H9 (cell line): ENCODE measurements at regions not wholly inside any gene's neighbourhood (a gene's known extent, or its start where the extent isn't known, plus 50 kb on each side); places are given as distances from the start of the nearest gene placed in this dataset.

ENCODE experiments used
- DNase-seq: peaks from one replicate; pipeline ENCODE4 v3.0.0-alpha.2; 2017
- H2AFZ ChIP-seq: one replicate; pipeline ENCODE4 v1.6.1; 2013; ENCODE audit warnings: mild to moderate bottlenecking, low read length, control low read depth, moderate library complexity
- H2AK5ac ChIP-seq: 2 replicates; pipeline ENCODE4 v1.6.1; 2013; ENCODE audit warnings: low read length, control low read depth, mixed read lengths; ENCODE audit not compliant: insufficient read length
- H2BK120ac ChIP-seq: one replicate; pipeline ENCODE4 v1.6.1; 2013; ENCODE audit warnings: low read depth, mild to moderate bottlenecking, low read length, control low read depth, inconsistent platforms; ENCODE audit not compliant: poor library complexity, severe bottlenecking
- H2BK12ac ChIP-seq: 2 replicates; pipeline ENCODE4 v1.6.1; 2013; ENCODE audit warnings: low read length, control low read depth, mixed read lengths, low read depth; ENCODE audit not compliant: insufficient read length
- H2BK15ac ChIP-seq: 2 replicates; pipeline ENCODE4 v1.6.1; 2013; ENCODE audit warnings: low read depth, low read length, control low read depth
- H2BK20ac ChIP-seq: one replicate; pipeline ENCODE4 v1.6.1; 2013; ENCODE audit warnings: low read depth, mild to moderate bottlenecking, low read length, control low read depth, inconsistent platforms; ENCODE audit not compliant: poor library complexity, severe bottlenecking
- H2BK5ac ChIP-seq: 2 replicates; pipeline ENCODE4 v1.6.1; 2013; ENCODE audit warnings: low read length, control low read depth, mixed read lengths; ENCODE audit not compliant: insufficient read length
- H3K14ac ChIP-seq: 2 replicates; pipeline ENCODE4 v1.6.1; 2013; ENCODE audit warnings: low read length, control low read depth; ENCODE audit not compliant: insufficient read depth
- H3K18ac ChIP-seq: 2 replicates; pipeline ENCODE4 v1.6.1; 2013; ENCODE audit warnings: low read depth, mild to moderate bottlenecking, mixed read lengths, low read length, control low read depth; ENCODE audit not compliant: insufficient read length
- H3K23ac ChIP-seq: 2 replicates; pipeline ENCODE4 v1.6.1; 2013; ENCODE audit warnings: low read length, control low read depth, mixed read lengths, low read depth; ENCODE audit not compliant: insufficient read length
- H3K23me2 ChIP-seq: 2 replicates; pipeline ENCODE4 v1.6.1; 2013; ENCODE audit warnings: low read depth, mild to moderate bottlenecking, mixed read lengths, low read length, control low read depth; ENCODE audit not compliant: insufficient read length, poor library complexity, severe bottlenecking
- H3K27ac ChIP-seq: 2 replicates; pipeline ENCODE4 v1.5.1; 2013; ENCODE audit warnings: low read length, control low read depth, mixed read lengths, low read depth; ENCODE audit not compliant: insufficient read length
- H3K27me3 ChIP-seq: 2 replicates; pipeline ENCODE4 v1.6.1; 2013; ENCODE audit warnings: low read length, control low read depth, inconsistent platforms; ENCODE audit not compliant: insufficient read depth
- H3K4ac ChIP-seq: 2 replicates; pipeline ENCODE4 v1.6.1; 2013; ENCODE audit warnings: low read depth, mild to moderate bottlenecking, control low read depth, inconsistent platforms, low read length, moderate library complexity
- H3K4me1 ChIP-seq: 2 replicates; pipeline ENCODE4 v1.6.1; 2013; ENCODE audit warnings: low read length, control low read depth, inconsistent platforms; ENCODE audit not compliant: insufficient read depth
- H3K4me2 ChIP-seq: 2 replicates; pipeline ENCODE4 v1.6.1; 2013; ENCODE audit warnings: low read length, control low read depth, mixed read lengths; ENCODE audit not compliant: insufficient read length, insufficient read depth
- H3K56ac ChIP-seq: 2 replicates; pipeline ENCODE4 v1.6.1; 2013; ENCODE audit warnings: low read depth, mild to moderate bottlenecking, mixed read lengths, low read length, control low read depth; ENCODE audit not compliant: insufficient read length
- H3K79me1 ChIP-seq: 2 replicates; pipeline ENCODE4 v1.6.1; 2013; ENCODE audit warnings: low read depth, mild to moderate bottlenecking, moderate library complexity, low read length, control low read depth, inconsistent platforms; ENCODE audit not compliant: insufficient read depth, poor library complexity, severe bottlenecking
- H3K79me2 ChIP-seq: 2 replicates; pipeline ENCODE4 v1.6.1; 2013; ENCODE audit warnings: low read length, control low read depth, inconsistent platforms; ENCODE audit not compliant: insufficient read depth
- H3K9ac ChIP-seq: 2 replicates; pipeline ENCODE4 v1.6.1; 2013; ENCODE audit warnings: low read length, control low read depth, mixed read lengths; ENCODE audit not compliant: insufficient read length; ENCODE audit errors: extremely low read depth
- H3K9me3 ChIP-seq: one replicate; pipeline ENCODE4 v1.6.1; 2013; ENCODE audit warnings: low read depth, low read length, inconsistent platforms; ENCODE audit not compliant: control insufficient read depth
- H3T11ph ChIP-seq: one replicate; pipeline ENCODE4 v1.6.1; 2013; ENCODE audit warnings: mild to moderate bottlenecking, low read length, control low read depth, inconsistent platforms
- H4K20me1 ChIP-seq: one replicate; pipeline ENCODE4 v1.6.1; 2013; ENCODE audit not compliant: control insufficient read depth, insufficient read length, insufficient read depth
- H4K5ac ChIP-seq: 2 replicates; pipeline ENCODE4 v1.6.1; 2013; ENCODE audit warnings: low read depth, mild to moderate bottlenecking, mixed read lengths, low read length, control low read depth; ENCODE audit not compliant: insufficient read length
- H4K8ac ChIP-seq: replicated peaks from 2 replicates; pipeline ENCODE4 v1.6.1; 2013; ENCODE audit warnings: low read length, control low read depth, mixed read lengths, low read depth; ENCODE audit not compliant: insufficient read length
- H4K91ac ChIP-seq: 2 replicates; pipeline ENCODE4 v1.6.1; 2013; ENCODE audit warnings: low read depth, mild to moderate bottlenecking, moderate library complexity, mixed read lengths, low read length, control low read depth; ENCODE audit not compliant: insufficient read length
- H3K27ac Mint-ChIP-seq, 3 experiments: 2 replicates in 2 of 3; 3 replicates in 1 of 3; pipeline ENCODE4 v1.8.0; 2020 to 2021; ENCODE audit warnings: mixed read lengths in 3 of 3, mild to moderate bottlenecking in 1 of 3, moderate library complexity in 1 of 3
- H3K27me3 Mint-ChIP-seq: 2 replicates; pipeline ENCODE4 v1.8.0; 2021; ENCODE audit warnings: low read depth, mild to moderate bottlenecking, moderate library complexity, mixed read lengths
- H3K36me3 Mint-ChIP-seq, 3 experiments: 2 replicates in 2 of 3; 3 replicates in 1 of 3; pipeline ENCODE4 v1.8.0; 2020 to 2021; ENCODE audit warnings: low read depth in 3 of 3, mixed read lengths in 3 of 3; ENCODE audit not compliant: insufficient read depth in 1 of 3
- H3K4me1 Mint-ChIP-seq, 2 experiments: 2 replicates each; pipeline ENCODE4 v1.8.0; 2020; ENCODE audit warnings: mixed read lengths in 2 of 2
- H3K4me3 Mint-ChIP-seq, 2 experiments: 2 replicates in 1 of 2; 3 replicates in 1 of 2; pipeline ENCODE4 v1.8.0; 2020 to 2021; ENCODE audit warnings: mild to moderate bottlenecking in 2 of 2, mixed read lengths in 2 of 2, moderate library complexity in 1 of 2
- H3K9me3 Mint-ChIP-seq, 2 experiments: 2 replicates in 1 of 2; 3 replicates in 1 of 2; pipeline ENCODE4 v1.8.0; 2020; ENCODE audit warnings: mild to moderate bottlenecking in 2 of 2, mixed read lengths in 2 of 2, moderate library complexity in 1 of 2
- CTCF ChIP-seq: fragments of 200-600 bp; sonication (generic); conservative IDR thresholded peaks from 3 replicates; pipeline ENCODE4 v1.8.0; 2021; ENCODE audit warnings: antibody characterized with exemption, mild to moderate bottlenecking
- WGBS: extraction: QIAGEN DNeasy Blood & Tissue Kit; methylation state at CpG from one replicate; pipeline ENCODE4 v1.1.7; 2013; ENCODE audit warnings: missing lambda C conversion rate, low lambda C conversion rate, mixed read lengths; ENCODE audit not compliant: insufficient read length; ENCODE audit errors: extremely low coverage; 5-methylcytosine and 5-hydroxymethylcytosine counted together

- peak; percentile 41; the same call in 2 of the 3 replicates for TF ChIP-seq CTCF
- H3K9me3 ChIP-seq = no peaks in the 10 kb centered on the region
- H4K20me1 ChIP-seq = no peaks in the 10 kb centered on the region
- no peaks in the 10 kb centered on the region for H3K23me2 ChIP-seq
- H3K4me1 ChIP-seq = no peaks in the 10 kb centered on the region
- no peak overlapping the region; a peak in 1 of 7 replicates for H3K27ac Mint-ChIP-seq
- H3T11ph ChIP-seq = no peak overlapping the region
- DNase-seq = no peak
- H3K27me3 ChIP-seq = no peaks in the 10 kb centered on the region; the same call in 1 of the 2 replicates
- H3K79me2 ChIP-seq = no peaks in the 10 kb centered on the region
- no peak overlapping the region for H3K27ac ChIP-seq
- H3K27me3 Mint-ChIP-seq = no peaks in the 10 kb centered on the region
- H2AFZ ChIP-seq = no peak overlapping the region
- H2AK5ac ChIP-seq = no peak overlapping the region
- no peak overlapping the region for H3K4me2 ChIP-seq
- H2BK12ac ChIP-seq = no peak overlapping the region
- H3K9me3 Mint-ChIP-seq = no peaks in the 10 kb centered on the region
- H3K9ac ChIP-seq = no peak overlapping the region
- no peak overlapping the region for H3K23ac ChIP-seq
- H2BK15ac ChIP-seq = no peak overlapping the region
- no peaks in the 10 kb centered on the region for H3K4me1 Mint-ChIP-seq
- H3K4ac ChIP-seq = no peak overlapping the region
- no peak overlapping the region for H4K91ac ChIP-seq
- H2BK120ac ChIP-seq = no peak overlapping the region
- no peak overlapping the region for H4K8ac ChIP-seq
- H3K56ac ChIP-seq = no peak overlapping the region
- no peaks in the 10 kb centered on the region for H3K36me3 Mint-ChIP-seq
- no peak overlapping the region for H2BK20ac ChIP-seq
- no peak overlapping the region for H4K5ac ChIP-seq
- no peaks in the 10 kb centered on the region for H3K79me1 ChIP-seq
- no peak overlapping the region for H2BK5ac ChIP-seq
- H3K4me3 Mint-ChIP-seq = no peak overlapping the region
- no CpG with 5 or more reads among the region's 3 CpGs for WGBS
- no peak overlapping the region for H3K18ac ChIP-seq
- no peak overlapping the region for H3K14ac ChIP-seq
Observed at GRCh38 chrX:25079020-25079419, 63.3 kb upstream of the ARX start.
